ENCODE measurements at regions not wholly inside any gene's neighbourhood (a gene's known extent, or its start where the extent isn't known, plus 50 kb on each side); places are given as distances from the start of the nearest gene placed in this dataset.

- no peak for DNase-seq
Measured at GRCh38 chr6:43879722-43880121, 109.7 kb downstream of the VEGFA start.

GRCh38 chr6:43878823-43879495 lies 108.9 kb downstream of the VEGFA start:
- DNase-seq, result no peak

GRCh38 chr6:43878127-43878634 lies 108.2 kb downstream of the VEGFA start:
- no peak for DNase-seq

- no peak for DNase-seq
Measured at GRCh38 chr6:43877463-43878126, 107.6 kb downstream of the VEGFA start.

- DNase-seq, result no peak
Measured at GRCh38 chr6:43877036-43877435, 107.0 kb downstream of the VEGFA start.

GRCh38 chr6:43876602-43877001 lies 106.6 kb downstream of the VEGFA start:
- DNase-seq, result no peak

GRCh38 chr6:43875849-43876572 lies 106.0 kb downstream of the VEGFA start:
- DNase-seq, result no peak

- DNase-seq, result no peak
Measured at GRCh38 chr6:43874814-43875590, 105.0 kb downstream of the VEGFA start.

- no peak for DNase-seq
Measured at GRCh38 chr6:43873806-43874714, 104.0 kb downstream of the VEGFA start.

GRCh38 chr6:43871933-43872332 lies 101.9 kb downstream of the VEGFA start:
- no peak for DNase-seq

GRCh38 chr6:43871284-43871683 lies 101.3 kb downstream of the VEGFA start:
- no peak for DNase-seq

- DNase-seq, result no peak
Measured at GRCh38 chr6:43870660-43871061, 100.7 kb downstream of the VEGFA start.

GRCh38 chr6:43869792-43870659 lies 100.0 kb downstream of the VEGFA start:
- no peak for DNase-seq

- DNase-seq, result no peak
Measured at GRCh38 chr6:43869079-43869710, 99.2 kb downstream of the VEGFA start.

GRCh38 chr6:43868467-43868866 lies 98.5 kb downstream of the VEGFA start:
- no peak for DNase-seq

GRCh38 chr6:43867996-43868395 lies 98.0 kb downstream of the VEGFA start:
- no peak for DNase-seq

GRCh38 chr6:43867246-43867645 lies 97.2 kb downstream of the VEGFA start:
- no peak for DNase-seq

- DNase-seq, result no peak
Measured at GRCh38 chr6:43865932-43866645, 96.1 kb downstream of the VEGFA start.

GRCh38 chr6:43865086-43865485 lies 95.1 kb downstream of the VEGFA start:
- no peak for DNase-seq

GRCh38 chr6:43862925-43863324 lies 92.9 kb downstream of the VEGFA start:
- no peak for DNase-seq

Data from GOT3 (cell line).